SU-DHL-6 (cell line): ENCODE measurements at regions not wholly inside any gene's neighbourhood (a gene's known extent, or its start where the extent isn't known, plus 50 kb on each side); places are given as distances from the start of the nearest gene placed in this dataset.

Source experiments
- CTCF ChIP-seq: fragments of 200-600 bp; sonication (generic); IDR thresholded peaks from one replicate; pipeline ENCODE4 v1.5.1; 2017; ENCODE audit warnings: antibody characterized with exemption, mild to moderate bottlenecking, low read length, moderate library complexity; ENCODE audit not compliant: insufficient read depth, poor library complexity, severe bottlenecking
- EZH2phosphoT487 ChIP-seq: fragments of 200-600 bp; sonication (generic), shearing (Covaris generic); conservative IDR thresholded peaks from 2 replicates; pipeline ENCODE4 v1.6.1; 2018; ENCODE audit warnings: mild to moderate bottlenecking, antibody characterized with exemption, low read length, moderate library complexity, mixed read lengths

GRCh38 chr2:211070547-211070946 is 514.1 kb downstream of the CPS1 start:
- no peak for TF ChIP-seq CTCF
- TF ChIP-seq EZH2phosphoT487 = no peak
